ENCODE measurements at regions not wholly inside any gene's neighbourhood (a gene's known extent, or its start where the extent isn't known, plus 50 kb on each side); places are given as distances from the start of the nearest gene placed in this dataset.

DNA sequence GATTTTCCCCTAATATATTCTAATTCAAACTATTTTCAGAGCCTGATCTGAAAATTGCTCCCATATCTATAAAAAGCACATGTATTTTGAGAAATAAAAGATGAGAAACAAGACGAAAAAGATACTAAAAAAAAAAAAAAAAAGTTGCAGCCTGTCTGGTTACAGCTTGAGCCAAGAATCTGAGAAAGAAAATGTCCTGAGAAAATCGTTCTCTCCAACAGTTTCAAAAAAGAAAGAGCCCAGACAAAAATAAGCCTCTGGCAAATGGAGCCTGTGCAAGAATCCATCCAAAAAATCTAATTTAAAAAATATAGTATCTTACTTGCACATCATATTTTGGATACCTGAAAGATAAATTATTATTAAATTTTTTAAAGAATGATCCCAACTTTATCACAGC is 163.0 kb upstream of the TBL1X start:
- DNase-seq: no peak
- no peaks in the 10 kb centered on the region for H3K36me3 ChIP-seq (ENCODE audit: insufficient read depth, low read length)
- H3K27ac ChIP-seq (ENCODE audit: low read length): no peak overlapping the region
- no peak overlapping the region for H2AFZ ChIP-seq (ENCODE audit: low read depth, low read length)
- TF ChIP-seq, protein P1, sequence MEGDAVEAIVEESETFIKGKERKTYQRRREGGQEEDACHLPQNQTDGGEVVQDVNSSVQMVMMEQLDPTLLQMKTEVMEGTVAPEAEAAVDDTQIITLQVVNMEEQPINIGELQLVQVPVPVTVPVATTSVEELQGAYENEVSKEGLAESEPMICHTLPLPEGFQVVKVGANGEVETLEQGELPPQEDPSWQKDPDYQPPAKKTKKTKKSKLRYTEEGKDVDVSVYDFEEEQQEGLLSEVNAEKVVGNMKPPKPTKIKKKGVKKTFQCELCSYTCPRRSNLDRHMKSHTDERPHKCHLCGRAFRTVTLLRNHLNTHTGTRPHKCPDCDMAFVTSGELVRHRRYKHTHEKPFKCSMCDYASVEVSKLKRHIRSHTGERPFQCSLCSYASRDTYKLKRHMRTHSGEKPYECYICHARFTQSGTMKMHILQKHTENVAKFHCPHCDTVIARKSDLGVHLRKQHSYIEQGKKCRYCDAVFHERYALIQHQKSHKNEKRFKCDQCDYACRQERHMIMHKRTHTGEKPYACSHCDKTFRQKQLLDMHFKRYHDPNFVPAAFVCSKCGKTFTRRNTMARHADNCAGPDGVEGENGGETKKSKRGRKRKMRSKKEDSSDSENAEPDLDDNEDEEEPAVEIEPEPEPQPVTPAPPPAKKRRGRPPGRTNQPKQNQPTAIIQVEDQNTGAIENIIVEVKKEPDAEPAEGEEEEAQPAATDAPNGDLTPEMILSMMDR (IDR thresholded peaks at IDR 0.05; ENCODE audit: borderline replicate concordance, extremely low read depth, low read length, poor library complexity, severe bottlenecking): no peak
- no peak for TF ChIP-seq EZH2 (IDR thresholded peaks at IDR 0.05; ENCODE audit: borderline replicate concordance, low read depth, low read length, severe bottlenecking)
- H3K9me3 ChIP-seq (ENCODE audit: insufficient read depth, low read length, severe bottlenecking): no peaks in the 10 kb centered on the region
- no peak overlapping the region for H3K9ac ChIP-seq (ENCODE audit: low read depth, low read length)
- no peaks in the 10 kb centered on the region for H4K20me1 ChIP-seq (ENCODE audit: insufficient read depth, low read length)
- no peaks in the 10 kb centered on the region for H3K79me2 ChIP-seq (ENCODE audit: insufficient read depth, low read length)
- no peak overlapping the region for H3K4me3 ChIP-seq (ENCODE audit: low read depth in 1 of 2, low read length in 2 of 2)
- no peak overlapping the region for H3K4me2 ChIP-seq (ENCODE audit: insufficient read depth, low read length)
- ATAC-seq (ENCODE audit: insufficient read depth, low read depth): no peak
- H3K27me3 ChIP-seq (ENCODE audit: insufficient read depth, low read length, poor library complexity): no peaks in the 10 kb centered on the region
- H3K4me1 ChIP-seq (ENCODE audit: insufficient read depth, low read length): no peaks in the 10 kb centered on the region

- no peaks in the 10 kb centered on the region for H4K20me1 ChIP-seq (ENCODE audit: insufficient read depth, low read length)
- no peak overlapping the region for H3K4me3 ChIP-seq (ENCODE audit: low read depth in 1 of 2, low read length in 2 of 2)
- no peak overlapping the region for H2AFZ ChIP-seq (ENCODE audit: low read depth, low read length)
- H3K9ac ChIP-seq (ENCODE audit: low read depth, low read length): no peak overlapping the region
- no peaks in the 10 kb centered on the region for H3K36me3 ChIP-seq (ENCODE audit: insufficient read depth, low read length)
- H3K4me1 ChIP-seq (ENCODE audit: insufficient read depth, low read length): no peaks in the 10 kb centered on the region
- no peak overlapping the region for H3K27ac ChIP-seq (ENCODE audit: low read length)
- no peak for TF ChIP-seq EZH2 (IDR thresholded peaks at IDR 0.05; ENCODE audit: borderline replicate concordance, low read depth, low read length, severe bottlenecking)
- TF ChIP-seq, protein P1 (IDR thresholded peaks at IDR 0.05; ENCODE audit: borderline replicate concordance, extremely low read depth, low read length, poor library complexity, severe bottlenecking): no peak
- H3K4me2 ChIP-seq (ENCODE audit: insufficient read depth, low read length): no peak overlapping the region
- DNase-seq (no peak), ATAC-seq (ENCODE audit: insufficient read depth, low read depth) (no peak)
- H3K79me2 ChIP-seq (ENCODE audit: insufficient read depth, low read length): no peaks in the 10 kb centered on the region
- H3K27me3 ChIP-seq (ENCODE audit: insufficient read depth, low read length, poor library complexity): no peaks in the 10 kb centered on the region
- no peaks in the 10 kb centered on the region for H3K9me3 ChIP-seq (ENCODE audit: insufficient read depth, low read length, severe bottlenecking)
Observed at GRCh38 chrX:9302381-9302780, 162.5 kb upstream of the TBL1X start.

DNA sequence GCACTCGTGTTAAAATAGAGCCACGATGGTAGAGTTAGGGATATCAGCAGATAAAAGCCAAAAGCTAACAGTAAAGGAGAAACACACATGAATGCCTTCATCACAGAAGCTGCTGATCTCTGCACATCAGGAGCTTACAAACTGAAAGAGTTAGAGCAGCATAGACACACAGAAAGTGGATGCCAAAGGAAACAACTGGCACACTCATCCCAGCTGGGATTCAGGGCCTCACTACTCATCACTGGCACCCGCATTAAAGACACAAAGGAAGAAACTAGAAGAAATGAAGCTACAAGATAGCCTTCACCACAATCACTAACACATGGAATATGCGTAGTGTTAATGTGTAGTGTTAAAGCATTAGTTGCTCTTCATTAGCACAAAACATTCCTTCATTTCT is 156.4 kb upstream of the TBL1X start:
- no peaks in the 10 kb centered on the region for H3K36me3 ChIP-seq (ENCODE audit: insufficient read depth, low read length)
- ATAC-seq (ENCODE audit: insufficient read depth, low read depth) (no peak), DNase-seq (no peak)
- H3K9ac ChIP-seq (ENCODE audit: low read depth, low read length): no peak overlapping the region
- no peak overlapping the region for H3K4me3 ChIP-seq (ENCODE audit: low read depth in 1 of 2, low read length in 2 of 2)
- H4K20me1 ChIP-seq (ENCODE audit: insufficient read depth, low read length): no peaks in the 10 kb centered on the region
- no peaks in the 10 kb centered on the region for H3K27me3 ChIP-seq (ENCODE audit: insufficient read depth, low read length, poor library complexity)
- H2AFZ ChIP-seq (ENCODE audit: low read depth, low read length): no peak overlapping the region
- H3K9me3 ChIP-seq (ENCODE audit: insufficient read depth, low read length, severe bottlenecking): no peaks in the 10 kb centered on the region
- no peaks in the 10 kb centered on the region for H3K79me2 ChIP-seq (ENCODE audit: insufficient read depth, low read length)
- TF ChIP-seq EZH2 (IDR thresholded peaks at IDR 0.05; ENCODE audit: borderline replicate concordance, low read depth, low read length, severe bottlenecking): no peak
- H3K27ac ChIP-seq (ENCODE audit: low read length): no peak overlapping the region
- no peaks in the 10 kb centered on the region for H3K4me1 ChIP-seq (ENCODE audit: insufficient read depth, low read length)
- H3K4me2 ChIP-seq (ENCODE audit: insufficient read depth, low read length): no peak overlapping the region

- Histone ChIP-seq H3K79me2 (ENCODE audit: insufficient read depth, low read length) (no peaks in the 10 kb centered on the region), H3K9me3 (ENCODE audit: insufficient read depth, low read length, severe bottlenecking) (no peaks in the 10 kb centered on the region), H4K20me1 (ENCODE audit: insufficient read depth, low read length) (no peaks in the 10 kb centered on the region), H3K4me1 (ENCODE audit: insufficient read depth, low read length) (no peaks in the 10 kb centered on the region), H3K9ac (ENCODE audit: low read depth, low read length) (no peak overlapping the region), H3K27me3 (ENCODE audit: insufficient read depth, low read length, poor library complexity) (no peaks in the 10 kb centered on the region), H3K36me3 (ENCODE audit: insufficient read depth, low read length) (no peaks in the 10 kb centered on the region), H2AFZ (ENCODE audit: low read depth, low read length) (no peak overlapping the region), H3K4me2 (ENCODE audit: insufficient read depth, low read length) (no peak overlapping the region), H3K4me3 (ENCODE audit: low read depth in 1 of 2, low read length in 2 of 2) (no peak overlapping the region), H3K27ac (ENCODE audit: low read length) (no peak overlapping the region)
- no peak for TF ChIP-seq EZH2 (IDR thresholded peaks at IDR 0.05; ENCODE audit: borderline replicate concordance, low read depth, low read length, severe bottlenecking)
- TF ChIP-seq, protein P1 (IDR thresholded peaks at IDR 0.05; ENCODE audit: borderline replicate concordance, extremely low read depth, low read length, poor library complexity, severe bottlenecking): no peak
- ATAC-seq (ENCODE audit: insufficient read depth, low read depth) (no peak), DNase-seq (no peak)
Observed at GRCh38 chrX:9310616-9311015, 154.2 kb upstream of the TBL1X start.
